ENCODE measurements at regions not wholly inside any gene's neighbourhood (a gene's known extent, or its start where the extent isn't known, plus 50 kb on each side); places are given as distances from the start of the nearest gene placed in this dataset.
"Not testable (repeated sequence)": the region's sequence is repeated elsewhere in the genome, so short reads cannot be mapped to it uniquely, and the experiment has no call there.

DNA sequence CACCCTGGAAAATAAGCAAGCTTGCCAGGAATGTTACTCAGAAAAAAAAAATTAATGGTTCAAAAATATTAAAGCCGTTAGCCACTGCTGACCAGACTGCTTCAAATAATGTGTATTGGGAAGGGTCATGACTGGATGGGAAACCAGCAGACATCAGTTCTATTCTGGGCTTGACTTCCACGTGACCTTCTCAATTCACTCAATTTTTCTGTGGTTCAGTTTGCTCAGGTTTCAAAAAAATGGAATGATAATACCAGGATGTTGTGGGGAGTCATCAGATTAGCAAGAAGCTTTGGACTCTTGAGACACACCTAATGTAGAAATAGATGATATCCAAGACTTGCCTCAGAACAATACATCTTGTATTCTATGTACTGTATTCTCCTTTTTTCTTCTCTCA lies 541.9 kb upstream of the BOD1L1 start:
- Histone ChIP-seq H3K4me1 (peaks cover 4 to 8% (median 5%) of the 10 kb centered on the region in 4 donors), H3K27me3 (no peaks in the 10 kb centered on the region), H3K36me3 (no peaks in the 10 kb centered on the region), H3K9me3 (no peaks in the 10 kb centered on the region), H3K27ac (no peak overlapping the region), H3K4me3 (no peak overlapping the region)
- WGBS, 2 donors, result 59 to 71% methylated on average over 2 of the region's 2 CpGs
- ATAC-seq (ENCODE audit: low FRiP score in 2 of 2), result no peak
- TF ChIP-seq, protein P1, sequence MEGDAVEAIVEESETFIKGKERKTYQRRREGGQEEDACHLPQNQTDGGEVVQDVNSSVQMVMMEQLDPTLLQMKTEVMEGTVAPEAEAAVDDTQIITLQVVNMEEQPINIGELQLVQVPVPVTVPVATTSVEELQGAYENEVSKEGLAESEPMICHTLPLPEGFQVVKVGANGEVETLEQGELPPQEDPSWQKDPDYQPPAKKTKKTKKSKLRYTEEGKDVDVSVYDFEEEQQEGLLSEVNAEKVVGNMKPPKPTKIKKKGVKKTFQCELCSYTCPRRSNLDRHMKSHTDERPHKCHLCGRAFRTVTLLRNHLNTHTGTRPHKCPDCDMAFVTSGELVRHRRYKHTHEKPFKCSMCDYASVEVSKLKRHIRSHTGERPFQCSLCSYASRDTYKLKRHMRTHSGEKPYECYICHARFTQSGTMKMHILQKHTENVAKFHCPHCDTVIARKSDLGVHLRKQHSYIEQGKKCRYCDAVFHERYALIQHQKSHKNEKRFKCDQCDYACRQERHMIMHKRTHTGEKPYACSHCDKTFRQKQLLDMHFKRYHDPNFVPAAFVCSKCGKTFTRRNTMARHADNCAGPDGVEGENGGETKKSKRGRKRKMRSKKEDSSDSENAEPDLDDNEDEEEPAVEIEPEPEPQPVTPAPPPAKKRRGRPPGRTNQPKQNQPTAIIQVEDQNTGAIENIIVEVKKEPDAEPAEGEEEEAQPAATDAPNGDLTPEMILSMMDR (IDR thresholded peaks at IDR 0.05), result no peak
- TF ChIP-seq EP300 (IDR thresholded peaks at IDR 0.05) (no peak), POLR2AphosphoS5 (IDR thresholded peaks at IDR 0.05) (no peak), POLR2A (IDR thresholded peaks at IDR 0.05) (no peak)
- DNase-seq, result no peak

DNA sequence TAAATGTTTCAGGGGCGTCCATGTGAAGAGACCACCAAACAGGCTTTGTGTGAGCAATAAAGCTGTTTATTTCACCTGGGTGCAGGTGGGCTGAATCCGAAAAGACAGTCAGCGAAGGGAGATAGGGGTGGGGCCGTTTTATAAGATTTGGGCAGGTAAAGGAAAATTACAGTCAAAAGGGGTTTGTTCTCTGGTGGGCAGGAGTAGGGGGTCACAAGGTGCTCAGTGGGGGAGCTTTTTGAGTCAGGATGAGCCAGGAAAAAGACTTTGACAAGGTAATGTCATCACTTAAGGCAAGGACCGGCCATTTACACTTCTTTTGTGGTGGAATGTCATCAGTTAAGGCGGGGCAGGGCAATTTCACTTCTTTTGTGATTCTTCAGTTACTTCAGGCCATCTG lies 542.4 kb upstream of the BOD1L1 start:
- WGBS, 2 donors, result 88 to 91% methylated on average over 6 of the region's 6 CpGs
- DNase-seq; H3K27ac ChIP-seq; H3K4me1 ChIP-seq; ATAC-seq (ENCODE audit: low FRiP score in 2 of 2); H3K36me3 ChIP-seq; H3K27me3 ChIP-seq; H3K4me3 ChIP-seq; H3K9me3 ChIP-seq: not testable (repeated sequence)

DNA sequence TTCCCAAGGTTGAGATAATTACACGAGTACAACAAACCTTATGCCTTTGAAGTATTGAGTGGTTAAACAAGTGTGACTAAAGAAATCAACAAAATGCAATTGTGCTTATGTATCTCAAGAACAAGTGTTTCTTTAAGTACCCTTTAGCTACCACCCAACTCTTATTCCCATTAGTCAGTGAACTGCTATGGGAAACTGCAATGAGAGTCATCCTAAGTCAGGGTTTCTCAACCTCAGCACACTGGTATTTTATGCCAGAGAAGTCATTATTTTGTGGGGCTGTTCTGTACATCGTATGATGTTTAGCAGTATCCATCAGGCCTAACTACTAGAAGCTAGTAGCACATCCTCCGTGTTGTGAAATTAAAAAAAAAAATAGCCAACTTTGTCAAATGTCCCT lies 549.1 kb upstream of the BOD1L1 start:
- 76 to 90% methylated on average over 3 of the region's 3 CpGs for WGBS, 2 donors
- no peaks in the 10 kb centered on the region for H3K9me3 ChIP-seq

DNA sequence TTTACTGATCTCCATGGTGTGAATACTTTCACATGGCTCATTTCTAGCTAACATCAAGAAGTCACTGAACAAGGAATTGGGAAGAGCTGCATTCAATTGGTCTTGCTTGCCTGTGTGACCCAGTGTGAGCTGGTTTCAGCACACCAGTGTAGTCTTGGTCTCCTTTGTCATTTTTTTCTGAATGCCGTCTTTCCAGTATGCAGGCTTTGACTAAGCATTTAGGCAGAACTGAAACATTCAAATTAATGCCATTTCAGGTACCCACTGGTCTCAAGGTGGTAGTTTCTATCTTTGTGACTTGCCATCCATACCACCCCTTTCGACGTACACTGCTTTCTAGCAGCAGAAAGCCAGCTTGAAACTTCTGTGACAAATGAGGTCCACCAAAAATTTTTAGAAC lies 550.5 kb upstream of the BOD1L1 start:
- no peaks in the 10 kb centered on the region for H3K27me3 ChIP-seq
- no peak overlapping the region for H3K27ac ChIP-seq
- H3K9me3 ChIP-seq, result no peaks in the 10 kb centered on the region
- ATAC-seq (ENCODE audit: low FRiP score in 2 of 2) (no peak), DNase-seq (no peak)
- no peaks in the 10 kb centered on the region for H3K36me3 ChIP-seq
- WGBS, 2 donors, result 80 to 91% methylated on average over 3 of the region's 3 CpGs
- TF ChIP-seq POLR2AphosphoS5 (IDR thresholded peaks at IDR 0.05) (no peak), POLR2A (IDR thresholded peaks at IDR 0.05) (no peak), EP300 (IDR thresholded peaks at IDR 0.05) (no peak)
- TF ChIP-seq, protein P1 (IDR thresholded peaks at IDR 0.05), result no peak
- H3K4me3 ChIP-seq, result no peak overlapping the region
- H3K4me1 ChIP-seq, result peaks cover 5 to 22% (median 6%) of the 10 kb centered on the region in 4 donors

More for the DNA sequence above, 549.1 kb upstream of the BOD1L1 start:
- ATAC-seq (ENCODE audit: low FRiP score in 2 of 2) (no peak), DNase-seq (no peak)
- TF ChIP-seq EP300 (IDR thresholded peaks at IDR 0.05), result no peak
- no peak for TF ChIP-seq POLR2A (IDR thresholded peaks at IDR 0.05)
- TF ChIP-seq, protein P1 (IDR thresholded peaks at IDR 0.05), result no peak
- TF ChIP-seq POLR2AphosphoS5 (IDR thresholded peaks at IDR 0.05), result no peak
- Histone ChIP-seq H3K36me3 (no peaks in the 10 kb centered on the region), H3K27ac (no peak overlapping the region), H3K4me3 (no peak overlapping the region), H3K27me3 (no peaks in the 10 kb centered on the region), H3K4me1 (peaks cover 5 to 22% (median 6%) of the 10 kb centered on the region in 4 donors)

DNA sequence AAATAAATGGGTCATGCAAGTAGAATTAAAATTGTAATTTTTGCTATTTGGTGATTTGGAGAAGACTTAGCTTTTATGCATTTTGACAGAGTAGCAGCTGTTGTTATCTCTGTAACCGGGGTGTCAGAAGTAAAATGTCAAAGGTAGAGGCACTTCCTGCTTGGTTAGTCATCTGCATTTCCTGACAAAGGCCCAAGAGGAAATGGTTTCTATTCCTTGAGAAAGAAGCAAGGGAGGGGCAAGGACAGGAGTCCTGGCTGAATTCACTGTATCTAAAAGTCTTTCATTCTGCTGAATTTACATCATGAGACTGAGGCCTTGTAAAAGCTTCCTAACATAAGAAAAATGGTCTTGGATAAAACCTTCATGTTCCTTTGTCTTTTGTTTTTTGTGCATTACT lies 550.9 kb upstream of the BOD1L1 start:
- Histone ChIP-seq H3K27me3 (no peaks in the 10 kb centered on the region), H3K36me3 (no peaks in the 10 kb centered on the region), H3K4me3 (no peak overlapping the region), H3K27ac (no peak overlapping the region), H3K4me1 (peaks cover 5 to 22% (median 6%) of the 10 kb centered on the region in 4 donors), H3K9me3 (no peaks in the 10 kb centered on the region)
- TF ChIP-seq POLR2AphosphoS5 (IDR thresholded peaks at IDR 0.05) (no peak), EP300 (IDR thresholded peaks at IDR 0.05) (no peak), POLR2A (IDR thresholded peaks at IDR 0.05) (no peak)
- TF ChIP-seq, protein P1 (IDR thresholded peaks at IDR 0.05), result no peak
- 0 to 7% methylated on average over 1 of the region's 1 CpG for WGBS, 2 donors
- no peak for DNase-seq
- no peak for ATAC-seq (ENCODE audit: low FRiP score in 2 of 2)
